HCT116 (cell line): ENCODE measurements at regions not wholly inside any gene's neighbourhood (a gene's known extent, or its start where the extent isn't known, plus 50 kb on each side); places are given as distances from the start of the nearest gene placed in this dataset.

Source experiments
- ATAC-seq: fragments of 200-7000 bp; cut with Tn5 transposase; 2 replicates; pipeline ENCODE4 v1.9.1; 2020; ENCODE audit warnings: mild to moderate bottlenecking, moderate library complexity
- BruUV-seq: library from RNA; stranded (reverse); fragments of 400-500 nt; replicated peaks from 2 replicates; lab custom pipeline; 2021; lab: Mats Ljungman, UMichigan
- CTCF ChIA-PET: fragments of 300-600 bp; sonication (Branson Sonifier 250); formaldehyde crosslinking; loops from one replicate; lab custom pipeline; 2021; ENCODE audit warnings: antibody characterized with exemption; lab: Charles Lee
- POLR2A ChIA-PET: fragments of 300-600, 350-600 bp; sonication (Branson Sonifier 250); formaldehyde crosslinking; loops from one replicate; lab custom pipeline; 2021; ENCODE audit warnings: antibody characterized with exemption; lab: Charles Lee
- RAD21 ChIA-PET, 2 experiments: fragments of 300-600 bp; sonication (Branson Sonifier 250); formaldehyde crosslinking; loops; one replicate each; lab custom pipeline; 2023; ENCODE audit warnings: low total read pairs in 2 of 2; ENCODE audit not compliant: uncharacterized antibody in 2 of 2, unreplicated experiment in 2 of 2, low non-redundant PET in 1 of 2; lab: Charles Lee
- DNase-seq: peaks from one replicate; pipeline ENCODE4 v3.0.0-alpha.2; 2010; ENCODE audit warnings: low read depth, low spot score
- H2AFZ ChIP-seq: fragments of 200-600 bp; shearing (Covaris generic), sonication (generic); 2 replicates; pipeline ENCODE4 v1.6.1; 2017; ENCODE audit warnings: low read depth, mixed run types, mixed read lengths, antibody characterized with exemption, low read length; ENCODE audit not compliant: poor library complexity, severe bottlenecking
- H3K27ac ChIP-seq: 2 replicates; pipeline ENCODE4 v1.5.1; 2012; ENCODE audit warnings: low read depth, low read length
- H3K27me3 ChIP-seq: fragments of 200-600 bp; sonication (generic); 2 replicates; pipeline ENCODE4 v1.6.1; 2016; ENCODE audit warnings: mixed run types, low read length, mixed read lengths; ENCODE audit not compliant: insufficient read depth
- H3K36me3 ChIP-seq, 2 experiments: fragments of 200-500 bp in 1 of 2; fragments of 200-600 bp in 1 of 2; sonication (Bioruptor generic) in 1 of 2; sonication (generic) in 1 of 2; 2 replicates each; pipeline versions ENCODE4 v1.5.1 to v1.6.1; 2014 to 2016; ENCODE audit warnings: low read length in 2 of 2, inconsistent platforms in 1 of 2, mixed read lengths in 1 of 2, mixed run types in 1 of 2; ENCODE audit not compliant: insufficient read depth in 2 of 2, control insufficient read depth in 1 of 2
- H3K4me1 ChIP-seq, 2 experiments: fragments of 200-600 bp in 1 of 2; sonication (generic) in 1 of 2; 2 replicates each; pipeline versions ENCODE4 v1.5.1 to v1.6.1; 2012 to 2017; ENCODE audit warnings: low read length in 2 of 2, inconsistent platforms in 1 of 2, mild to moderate bottlenecking in 1 of 2, mixed read lengths in 1 of 2, mixed run types in 1 of 2, moderate library complexity in 1 of 2; ENCODE audit not compliant: insufficient read depth in 2 of 2, control insufficient read depth in 1 of 2
- H3K4me2 ChIP-seq: fragments of 200-600 bp; sonication (generic); 2 replicates; pipeline ENCODE4 v1.6.1; 2017; ENCODE audit warnings: mixed run types, low read length, mixed read lengths
- H3K4me3 ChIP-seq, 2 experiments: fragments of 200-600 bp in 1 of 2; sonication (generic) in 1 of 2; replicated peaks in 1 of 2; 2 replicates each; pipeline ENCODE4 v1.5.1; 2011 to 2016; ENCODE audit warnings: low read length in 2 of 2, control low read depth in 1 of 2, low read depth in 1 of 2, mild to moderate bottlenecking in 1 of 2, mixed read lengths in 1 of 2, mixed run types in 1 of 2
- H3K79me2 ChIP-seq: fragments of 200-600 bp; sonication (generic); 2 replicates; pipeline ENCODE4 v1.6.1; 2017; ENCODE audit warnings: mild to moderate bottlenecking, mixed run types, low read length, moderate library complexity, mixed read lengths; ENCODE audit not compliant: insufficient read depth
- H3K9ac ChIP-seq: fragments of 200-600 bp; sonication (generic); 2 replicates; pipeline ENCODE4 v1.6.1; 2016; ENCODE audit warnings: low read length, mixed read lengths
- H3K9me2 ChIP-seq: fragments of 200-600 bp; sonication (generic), shearing (Covaris generic); 2 replicates; pipeline ENCODE4 v1.6.1; 2017; ENCODE audit warnings: mixed run types, mild to moderate bottlenecking, moderate library complexity; ENCODE audit not compliant: insufficient read depth
- H3K9me3 ChIP-seq, 2 experiments: fragments of 200-500 bp in 1 of 2; fragments of 200-600 bp in 1 of 2; sonication (Bioruptor generic) in 1 of 2; sonication (generic) in 1 of 2; 2 replicates each; pipeline ENCODE4 v1.6.1; 2014 to 2017; ENCODE audit warnings: low read length in 2 of 2, mixed read lengths in 2 of 2, inconsistent platforms in 1 of 2, low read depth in 1 of 2, mild to moderate bottlenecking in 1 of 2, mixed run types in 1 of 2, moderate library complexity in 1 of 2; ENCODE audit not compliant: control insufficient read depth in 1 of 2, insufficient read depth in 1 of 2
- H4K20me1 ChIP-seq: fragments of 200-600 bp; sonication (generic), shearing (Covaris generic); 2 replicates; pipeline ENCODE4 v1.6.1; 2017; ENCODE audit warnings: mixed run types, mild to moderate bottlenecking, moderate library complexity; ENCODE audit not compliant: insufficient read depth
- CBX3 ChIP-seq: IDR thresholded peaks from 2 replicates; pipeline ENCODE4 v1.6.1; 2012; ENCODE audit warnings: low read depth
- CEBPB ChIP-seq: IDR thresholded peaks from 2 replicates; pipeline ENCODE4 v1.6.1; 2012; ENCODE audit warnings: low read depth
- CTCF ChIP-seq, 3 experiments: fragments of 200-600 bp in 1 of 3; sonication (generic) in 1 of 3; IDR thresholded peaks in 2 of 3; conservative IDR thresholded peaks in 1 of 3; 2 replicates each; pipeline ENCODE4 v1.5.1; 2012 to 2017; ENCODE audit warnings: low read depth in 2 of 3, low read length in 2 of 3, antibody characterized with exemption in 1 of 3, borderline replicate concordance in 1 of 3, control low read depth in 1 of 3, mild to moderate bottlenecking in 1 of 3, mixed read lengths in 1 of 3, mixed run types in 1 of 3, moderate library complexity in 1 of 3; ENCODE audit not compliant: insufficient read depth in 1 of 3
- ELF1 ChIP-seq: IDR thresholded peaks from 2 replicates; pipeline ENCODE4 v1.6.1; 2012; ENCODE audit warnings: low read depth, borderline replicate concordance
- EZH2 ChIP-seq: fragments of 200-600 bp; sonication (generic); IDR thresholded peaks from 2 replicates; pipeline ENCODE4 v1.6.1; 2017; ENCODE audit warnings: antibody characterized with exemption, mixed run types
- EZH2phosphoT487 ChIP-seq: fragments of 200-600 bp; IDR thresholded peaks from 2 replicates; pipeline ENCODE4 v1.6.1; 2018; ENCODE audit warnings: antibody characterized with exemption, borderline replicate concordance
- FOSL1 ChIP-seq: IDR thresholded peaks from 2 replicates; pipeline ENCODE4 v1.6.1; 2012; ENCODE audit warnings: low read depth
- MAX ChIP-seq: IDR thresholded peaks from 2 replicates; pipeline ENCODE4 v1.6.1; 2012
- POLR2A ChIP-seq: IDR thresholded peaks from 2 replicates; pipeline ENCODE4 v1.7.0; 2011; ENCODE audit warnings: borderline replicate concordance; ENCODE audit not compliant: insufficient read depth, insufficient read length; ENCODE audit errors: extremely low read depth
- POLR2AphosphoS5 ChIP-seq: IDR thresholded peaks from 2 replicates; pipeline ENCODE4 v1.6.1; 2011; ENCODE audit warnings: mild to moderate bottlenecking, low read depth, low read length, moderate library complexity
- SIN3A ChIP-seq: IDR thresholded peaks from 2 replicates; pipeline ENCODE4 v1.6.1; 2012; ENCODE audit warnings: low read depth
- SP1 ChIP-seq: IDR thresholded peaks from 2 replicates; pipeline ENCODE4 v1.6.1; 2012; ENCODE audit warnings: low read depth
- SRF ChIP-seq: IDR thresholded peaks from 2 replicates; pipeline ENCODE4 v1.6.1; 2012; ENCODE audit warnings: low read depth
- TCF7L2 ChIP-seq: IDR thresholded peaks from 2 replicates; pipeline ENCODE4 v1.7.0; 2011; ENCODE audit warnings: borderline replicate concordance, inconsistent platforms; ENCODE audit not compliant: insufficient read depth, insufficient read length; ENCODE audit errors: extremely low read depth
- ZBTB33 ChIP-seq: IDR thresholded peaks from 2 replicates; pipeline ENCODE4 v1.6.1; 2011; ENCODE audit warnings: mild to moderate bottlenecking, low read length, moderate library complexity; ENCODE audit not compliant: insufficient replicate concordance; ENCODE audit errors: extremely low read depth
- ZFX ChIP-seq: fragments of 450-650 bp; IDR thresholded peaks from 2 replicates; pipeline ENCODE4 v1.6.1; 2017
- ZNF274 ChIP-seq: fragments of 200-500 bp; sonication (Bioruptor generic); IDR thresholded peaks from 2 replicates; pipeline ENCODE4 v1.6.1; 2014; ENCODE audit warnings: mild to moderate bottlenecking, low read depth, low read length, inconsistent platforms
- intact Hi-C: fragments of 100-400 bp; cut with micrococcal nuclease; formaldehyde crosslinking; loops from 2 replicates; pipeline ENCODE4 v1.10.0; 2022
- TF ChIP-seq, protein P1 (sequence below): IDR thresholded peaks from 2 replicates; pipeline ENCODE4 v1.6.1; 2012
- TF ChIP-seq, protein P2 (sequence below): IDR thresholded peaks from 2 replicates; pipeline ENCODE4 v1.6.1; 2012; ENCODE audit warnings: low read depth

DNA sequence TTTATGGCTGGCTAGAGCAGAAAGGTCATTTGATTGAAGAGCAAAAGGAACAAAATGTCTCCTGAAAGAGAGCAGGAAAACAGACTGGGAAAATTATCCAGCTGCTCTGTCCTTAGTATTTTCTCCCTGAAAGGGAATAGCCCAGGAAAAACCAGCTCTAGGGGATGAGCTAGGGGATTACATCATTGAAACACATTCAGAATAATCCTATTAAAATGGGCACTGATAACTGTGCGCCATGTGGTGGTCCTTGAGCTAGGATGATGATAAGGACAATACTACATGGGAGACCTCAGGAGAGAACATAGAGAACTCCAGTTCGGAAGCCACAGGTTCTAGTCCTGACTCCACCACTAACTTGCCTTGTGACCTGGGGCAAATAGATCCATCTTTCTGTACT is 873.8 kb downstream of the TYW1 start:
- H3K4me3 ChIP-seq: no peak overlapping the region
- ChIA-PET POLR2A (no interaction called here), RAD21 (no interaction called here), CTCF (no interaction called here)
- H3K4me1 ChIP-seq: no peaks in the 10 kb centered on the region
- H4K20me1 ChIP-seq: no peaks in the 10 kb centered on the region
- no peaks in the 10 kb centered on the region for H3K27me3 ChIP-seq
- ATAC-seq: no peak
- H3K27ac ChIP-seq: no peak overlapping the region
- TF ChIP-seq ZBTB33: no peak
- no peak for TF ChIP-seq ZNF274
- no peak for TF ChIP-seq MAX
- TF ChIP-seq CEBPB: no peak
- TF ChIP-seq, protein P1, sequence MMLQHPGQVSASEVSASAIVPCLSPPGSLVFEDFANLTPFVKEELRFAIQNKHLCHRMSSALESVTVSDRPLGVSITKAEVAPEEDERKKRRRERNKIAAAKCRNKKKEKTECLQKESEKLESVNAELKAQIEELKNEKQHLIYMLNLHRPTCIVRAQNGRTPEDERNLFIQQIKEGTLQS: no peak
- no peak for TF ChIP-seq SIN3A
- TF ChIP-seq FOSL1: no peak
- TF ChIP-seq SRF: no peak
- TF ChIP-seq EZH2: no peak
- TF ChIP-seq POLR2AphosphoS5: no peak
- TF ChIP-seq ELF1: no peak
- TF ChIP-seq, protein P2, sequence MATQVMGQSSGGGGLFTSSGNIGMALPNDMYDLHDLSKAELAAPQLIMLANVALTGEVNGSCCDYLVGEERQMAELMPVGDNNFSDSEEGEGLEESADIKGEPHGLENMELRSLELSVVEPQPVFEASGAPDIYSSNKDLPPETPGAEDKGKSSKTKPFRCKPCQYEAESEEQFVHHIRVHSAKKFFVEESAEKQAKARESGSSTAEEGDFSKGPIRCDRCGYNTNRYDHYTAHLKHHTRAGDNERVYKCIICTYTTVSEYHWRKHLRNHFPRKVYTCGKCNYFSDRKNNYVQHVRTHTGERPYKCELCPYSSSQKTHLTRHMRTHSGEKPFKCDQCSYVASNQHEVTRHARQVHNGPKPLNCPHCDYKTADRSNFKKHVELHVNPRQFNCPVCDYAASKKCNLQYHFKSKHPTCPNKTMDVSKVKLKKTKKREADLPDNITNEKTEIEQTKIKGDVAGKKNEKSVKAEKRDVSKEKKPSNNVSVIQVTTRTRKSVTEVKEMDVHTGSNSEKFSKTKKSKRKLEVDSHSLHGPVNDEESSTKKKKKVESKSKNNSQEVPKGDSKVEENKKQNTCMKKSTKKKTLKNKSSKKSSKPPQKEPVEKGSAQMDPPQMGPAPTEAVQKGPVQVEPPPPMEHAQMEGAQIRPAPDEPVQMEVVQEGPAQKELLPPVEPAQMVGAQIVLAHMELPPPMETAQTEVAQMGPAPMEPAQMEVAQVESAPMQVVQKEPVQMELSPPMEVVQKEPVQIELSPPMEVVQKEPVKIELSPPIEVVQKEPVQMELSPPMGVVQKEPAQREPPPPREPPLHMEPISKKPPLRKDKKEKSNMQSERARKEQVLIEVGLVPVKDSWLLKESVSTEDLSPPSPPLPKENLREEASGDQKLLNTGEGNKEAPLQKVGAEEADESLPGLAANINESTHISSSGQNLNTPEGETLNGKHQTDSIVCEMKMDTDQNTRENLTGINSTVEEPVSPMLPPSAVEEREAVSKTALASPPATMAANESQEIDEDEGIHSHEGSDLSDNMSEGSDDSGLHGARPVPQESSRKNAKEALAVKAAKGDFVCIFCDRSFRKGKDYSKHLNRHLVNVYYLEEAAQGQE: no peak
- no peak for TF ChIP-seq POLR2A
- TF ChIP-seq ZFX: no peak
- TF ChIP-seq CBX3: no peak
- TF ChIP-seq TCF7L2: no peak
- no peak for TF ChIP-seq SP1
- no peak for TF ChIP-seq EZH2phosphoT487
- no peak for TF ChIP-seq CTCF (IDR thresholded peaks at IDR 0.05 in 2 of 3, conservative IDR thresholded peaks at IDR 0.05 in 1 of 3; ENCODE audit: borderline replicate concordance in 1 of 3, insufficient read depth in 1 of 3, low read depth in 2 of 3, low read length in 2 of 3)
- H3K36me3 ChIP-seq: no peaks in the 10 kb centered on the region
- H2AFZ ChIP-seq: no peak overlapping the region
- peaks cover 12 to 15% of the 10 kb centered on the region in 2 experiments; a peak in 2 of 4 replicates for H3K9me3 ChIP-seq
- no TSS peak for BruUV-seq
- intact Hi-C loops: no loop called here
- H3K9me2 ChIP-seq: no peaks in the 10 kb centered on the region
- no peak for DNase-seq
- H3K4me2 ChIP-seq: no peak overlapping the region
- no peak overlapping the region for H3K9ac ChIP-seq
- no peaks in the 10 kb centered on the region for H3K79me2 ChIP-seq
